Stimulated activated naive CD8-positive, alpha-beta T cell treated with anti-CD3 and anti-CD28 coated beads, Interleukin-15, amount 100 ng/mL, for 72 hours (primary cell): ENCODE measurements at regions not wholly inside any gene's neighbourhood (a gene's known extent, or its start where the extent isn't known, plus 50 kb on each side); places are given as distances from the start of the nearest gene placed in this dataset.

Experiments used
- ATAC-seq: fragments of 150-1000 bp; cut with Tn5 transposase; 2 replicates; pipeline ENCODE4 v1.10.0; 2021; ENCODE audit warnings: mild to moderate bottlenecking, moderate library complexity
- DNase-seq, 2 donors: peaks; one replicate each; pipeline ENCODE4 v3.0.0; 2021 to 2022
- H3K27ac Mint-ChIP-seq, 2 donors: one replicate each; pipeline ENCODE4 v1.8.0; 2022; ENCODE audit warnings: mild to moderate bottlenecking in 2 of 2, mixed read lengths in 2 of 2, moderate library complexity in 2 of 2
- H3K27me3 Mint-ChIP-seq: one replicate; pipeline ENCODE4 v1.8.0; 2022; ENCODE audit warnings: mixed read lengths
- H3K4me1 Mint-ChIP-seq: one replicate; pipeline ENCODE4 v1.8.0; 2022; ENCODE audit warnings: mild to moderate bottlenecking, mixed read lengths
- H3K4me3 Mint-ChIP-seq, 2 donors: one replicate each; pipeline ENCODE4 v1.8.0; 2022; ENCODE audit warnings: mild to moderate bottlenecking in 2 of 2, mixed read lengths in 2 of 2, moderate library complexity in 1 of 2
- H3K9me3 Mint-ChIP-seq, 2 donors: one replicate each; pipeline ENCODE4 v1.8.0; 2022; ENCODE audit warnings: mixed read lengths in 2 of 2

DNA sequence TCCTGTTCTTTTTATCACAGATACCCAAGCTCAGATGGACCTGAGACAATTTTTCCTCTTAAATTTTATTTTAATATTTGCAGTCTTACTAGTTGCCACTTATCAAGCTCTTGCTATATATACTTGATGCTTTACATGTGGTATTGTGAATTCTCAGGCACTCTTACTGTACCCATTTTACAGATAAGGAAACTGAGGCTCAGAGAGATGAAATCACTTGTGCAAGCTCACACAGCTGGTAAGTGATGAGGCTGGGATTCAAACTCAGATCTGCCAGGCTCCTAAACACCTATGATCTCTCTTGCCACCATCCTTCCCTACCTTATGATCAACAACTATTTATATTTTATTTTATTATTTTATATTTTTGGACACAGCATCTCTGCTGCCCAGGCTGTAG, 133.0 kb upstream of the LHX5 start:
- H3K27me3 Mint-ChIP-seq = peaks cover 35% of the 10 kb centered on the region
- no peak overlapping the region for H3K4me3 Mint-ChIP-seq
- no peak for DNase-seq
- H3K4me1 Mint-ChIP-seq = no peaks in the 10 kb centered on the region
- peaks cover 0 to 7% of the 10 kb centered on the region in 2 donors for H3K9me3 Mint-ChIP-seq
- no peak overlapping the region for H3K27ac Mint-ChIP-seq
- no peak for ATAC-seq

DNA sequence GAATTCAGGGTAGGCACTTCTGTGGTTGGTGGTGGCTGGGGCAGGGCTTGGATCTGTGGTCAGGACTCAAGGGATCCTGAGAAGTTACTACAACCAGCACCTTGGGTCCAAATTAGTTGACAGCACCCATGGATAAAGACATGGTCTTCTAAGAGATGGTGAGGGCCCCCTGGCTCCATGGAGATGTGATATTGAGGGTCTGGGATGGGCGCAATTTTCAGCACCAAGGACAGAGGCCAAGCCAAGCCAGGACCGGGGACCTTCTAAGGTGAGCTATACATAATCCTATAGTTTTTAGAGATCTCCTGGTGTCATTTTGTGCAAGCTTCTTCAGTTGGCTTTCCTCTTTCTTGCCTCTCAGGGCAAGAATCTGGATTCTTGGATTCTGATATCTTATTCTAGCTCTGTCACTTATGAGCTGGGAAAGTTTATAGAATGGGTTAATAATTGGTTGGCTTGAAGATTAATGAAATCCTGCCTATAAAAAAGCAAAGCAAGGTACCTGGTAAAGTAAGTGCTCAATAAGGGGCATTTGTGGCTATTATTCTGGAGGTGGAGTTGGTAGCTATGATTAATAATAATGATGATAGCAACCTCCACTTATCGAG, 130.1 kb upstream of the LHX5 start:
- DNase-seq (no peak), ATAC-seq (no peak)
- no peak overlapping the region for H3K27ac Mint-ChIP-seq
- no peaks in the 10 kb centered on the region for H3K9me3 Mint-ChIP-seq
- H3K4me1 Mint-ChIP-seq = no peaks in the 10 kb centered on the region
- H3K4me3 Mint-ChIP-seq = no peak overlapping the region
- H3K27me3 Mint-ChIP-seq = peaks cover 17% of the 10 kb centered on the region

DNA sequence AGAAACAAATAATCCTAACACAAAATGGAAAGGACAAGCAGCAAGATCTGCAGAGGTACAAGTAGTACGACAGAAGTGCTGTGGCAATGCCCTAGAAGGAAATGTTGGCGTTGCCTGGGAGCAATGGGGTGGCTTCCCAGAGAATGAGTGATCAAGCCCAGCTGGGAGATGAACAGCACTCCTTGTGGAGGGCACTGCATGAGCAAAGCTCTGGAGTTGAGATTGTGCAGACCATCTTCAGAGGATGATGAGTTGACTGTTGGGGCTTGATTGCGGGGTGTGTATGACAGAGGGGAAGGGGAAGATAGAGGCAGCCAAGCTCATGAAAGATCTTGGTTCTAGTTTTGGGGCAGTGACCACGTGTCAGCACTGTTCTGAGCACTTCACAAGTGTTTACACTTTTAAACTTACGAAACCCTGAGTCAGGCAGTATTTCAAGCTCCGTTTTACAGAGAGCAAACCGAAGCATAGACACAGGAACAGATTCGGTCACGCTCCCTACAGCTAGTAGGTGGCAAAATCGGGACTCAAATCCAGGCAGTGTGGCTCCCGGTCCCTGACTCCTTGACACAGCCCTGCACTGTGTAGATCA, 127.2 kb upstream of the LHX5 start:
- Mint-ChIP-seq H3K4me1 (no peaks in the 10 kb centered on the region), H3K27ac (no peak overlapping the region), H3K4me3 (no peak overlapping the region), H3K27me3 (peaks cover 21% of the 10 kb centered on the region), H3K9me3 (peaks cover 6 to 9% of the 10 kb centered on the region in 2 donors)
- ATAC-seq (no peak), DNase-seq (no peak)

DNA sequence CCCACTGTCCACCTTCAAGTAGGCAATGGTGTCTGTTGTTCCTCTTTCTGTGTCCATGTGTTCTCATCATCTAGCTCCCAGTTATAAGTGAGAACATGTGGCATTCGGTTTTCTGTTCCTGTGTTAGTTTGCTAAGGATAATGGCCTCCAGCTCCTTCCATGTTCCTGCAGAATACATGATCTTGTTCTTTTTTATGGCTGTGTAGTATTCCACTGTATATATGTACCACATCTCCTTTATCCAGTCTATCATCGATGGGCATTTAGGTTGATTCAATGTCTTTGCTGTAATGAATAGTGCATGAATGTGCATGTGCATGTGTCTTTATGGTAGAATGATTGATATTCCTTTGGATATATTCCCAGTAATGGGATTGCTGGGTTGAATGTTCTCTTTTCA, 123.3 kb upstream of the LHX5 start:
- ATAC-seq (no peak), DNase-seq (no peak)
- Mint-ChIP-seq H3K27ac (no peak overlapping the region), H3K4me3 (no peak overlapping the region), H3K27me3 (peaks cover 41% of the 10 kb centered on the region), H3K9me3 (peaks cover 7 to 18% of the 10 kb centered on the region in 2 donors), H3K4me1 (peaks cover 9% of the 10 kb centered on the region)

DNA sequence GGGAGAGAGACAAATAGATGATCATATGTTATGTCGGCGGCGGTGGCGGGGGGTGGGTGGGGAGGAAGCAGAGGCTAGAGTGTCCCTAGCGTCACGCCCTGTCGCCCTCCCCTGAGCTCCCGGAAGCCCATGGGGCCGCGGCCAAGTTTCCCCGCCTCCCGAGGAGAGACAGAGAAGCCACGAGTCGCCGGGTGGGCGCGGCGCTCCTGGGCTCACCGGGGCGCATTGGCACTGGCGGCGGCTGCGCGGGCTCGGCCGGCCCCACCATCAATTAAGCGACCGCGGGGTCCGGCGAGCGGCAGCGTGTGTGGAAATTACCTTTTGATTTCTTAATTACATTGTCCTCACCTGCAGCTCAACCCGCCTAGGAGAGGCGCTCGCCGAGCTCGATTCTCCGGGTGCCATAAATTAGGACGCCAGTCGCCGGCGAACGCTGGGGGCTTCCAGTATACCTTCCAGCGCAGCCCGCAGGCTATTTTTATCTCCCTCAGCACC, 119.9 kb upstream of the LHX5 start:
- H3K9me3 Mint-ChIP-seq = peaks cover 14 to 27% of the 10 kb centered on the region in 2 donors
- peaks cover 9% of the 10 kb centered on the region for H3K4me1 Mint-ChIP-seq
- no peak overlapping the region for H3K27ac Mint-ChIP-seq
- H3K4me3 Mint-ChIP-seq = peak overlapping the region; percentile 67 to 74
- H3K27me3 Mint-ChIP-seq = peaks cover 57% of the 10 kb centered on the region
- ATAC-seq (peak; percentile 72), DNase-seq (peak in 1 of 2 donors; percentile 5)

DNA sequence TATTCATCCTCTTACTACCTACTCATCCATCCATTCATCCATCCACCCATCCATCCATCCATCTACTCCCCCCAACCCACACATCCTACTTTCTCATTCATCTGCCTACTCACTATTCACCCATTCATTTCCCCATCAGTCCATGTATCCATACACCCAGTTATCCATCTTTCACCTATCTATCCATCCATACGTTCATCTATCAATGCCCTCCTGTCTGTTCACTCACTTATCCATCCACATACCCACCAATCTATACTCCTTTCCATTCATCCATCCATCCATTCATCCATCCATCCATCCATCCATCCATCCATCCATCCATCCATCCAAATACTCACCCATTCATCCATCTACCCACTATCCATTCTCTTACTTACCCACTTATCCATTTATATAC, 117.8 kb upstream of the LHX5 start:
- no peak for ATAC-seq
- no peak overlapping the region for H3K4me3 Mint-ChIP-seq
- H3K27me3 Mint-ChIP-seq = peaks cover 44% of the 10 kb centered on the region

DNA sequence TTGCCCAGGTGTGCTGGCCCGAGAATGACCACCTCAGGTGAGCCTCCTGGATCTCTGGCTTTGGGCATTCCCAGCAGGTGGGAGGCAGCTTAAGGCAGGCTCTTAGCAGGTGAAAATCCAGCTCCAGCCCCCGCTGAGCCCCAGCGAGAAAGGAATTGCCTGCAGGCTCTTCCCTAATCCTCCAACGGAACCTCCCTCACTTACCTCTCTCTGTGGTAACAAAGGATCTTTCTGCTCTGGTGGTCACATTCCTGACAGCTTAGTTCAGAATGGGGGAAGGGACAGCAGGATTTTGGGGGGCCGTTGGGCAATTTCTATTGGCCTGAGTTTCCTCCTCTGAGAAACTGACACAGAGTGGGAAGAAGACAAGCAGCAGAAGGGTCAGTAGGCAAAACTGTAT, 116.0 kb upstream of the LHX5 start:
- H3K27ac Mint-ChIP-seq = no peak overlapping the region
- H3K27me3 Mint-ChIP-seq = peaks cover 44% of the 10 kb centered on the region
- DNase-seq = no peak
- ATAC-seq = no peak
- no peak overlapping the region for H3K4me3 Mint-ChIP-seq
- peaks cover 9% of the 10 kb centered on the region for H3K4me1 Mint-ChIP-seq
- H3K9me3 Mint-ChIP-seq = peaks cover 8 to 18% of the 10 kb centered on the region in 2 donors

More for the DNA sequence above, 117.8 kb upstream of the LHX5 start:
- peaks cover 9% of the 10 kb centered on the region for H3K4me1 Mint-ChIP-seq
- peak overlapping the region in 1 of 2 donors; percentile 13 for H3K27ac Mint-ChIP-seq
- no peak for DNase-seq
- H3K9me3 Mint-ChIP-seq = peaks cover 8 to 18% of the 10 kb centered on the region in 2 donors

DNA sequence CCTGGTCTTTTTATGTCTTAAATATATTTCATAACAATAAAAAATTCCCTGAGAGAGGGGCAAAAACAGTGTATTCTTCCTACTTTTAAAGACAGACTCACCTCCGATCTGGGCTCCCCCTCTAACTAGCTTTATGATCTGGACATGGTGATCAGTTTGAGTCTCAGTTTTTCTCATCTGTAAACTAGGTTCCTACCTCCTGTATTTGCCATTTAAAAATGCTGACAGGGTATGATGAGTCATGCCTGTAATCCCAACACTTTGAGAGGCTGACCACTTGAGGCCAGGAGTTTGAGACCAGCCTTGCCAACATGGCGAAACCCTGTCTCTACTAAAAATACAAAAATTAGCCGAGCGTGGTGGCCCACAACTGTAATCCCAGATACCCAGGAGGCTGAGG, 114.8 kb upstream of the LHX5 start:
- H3K27ac Mint-ChIP-seq = no peak overlapping the region
- DNase-seq = no peak
- ATAC-seq = no peak
- peaks cover 13 to 27% of the 10 kb centered on the region in 2 donors for H3K9me3 Mint-ChIP-seq
- H3K4me3 Mint-ChIP-seq = no peak overlapping the region
- peaks cover 9% of the 10 kb centered on the region for H3K4me1 Mint-ChIP-seq
- peaks cover 39% of the 10 kb centered on the region for H3K27me3 Mint-ChIP-seq

DNA sequence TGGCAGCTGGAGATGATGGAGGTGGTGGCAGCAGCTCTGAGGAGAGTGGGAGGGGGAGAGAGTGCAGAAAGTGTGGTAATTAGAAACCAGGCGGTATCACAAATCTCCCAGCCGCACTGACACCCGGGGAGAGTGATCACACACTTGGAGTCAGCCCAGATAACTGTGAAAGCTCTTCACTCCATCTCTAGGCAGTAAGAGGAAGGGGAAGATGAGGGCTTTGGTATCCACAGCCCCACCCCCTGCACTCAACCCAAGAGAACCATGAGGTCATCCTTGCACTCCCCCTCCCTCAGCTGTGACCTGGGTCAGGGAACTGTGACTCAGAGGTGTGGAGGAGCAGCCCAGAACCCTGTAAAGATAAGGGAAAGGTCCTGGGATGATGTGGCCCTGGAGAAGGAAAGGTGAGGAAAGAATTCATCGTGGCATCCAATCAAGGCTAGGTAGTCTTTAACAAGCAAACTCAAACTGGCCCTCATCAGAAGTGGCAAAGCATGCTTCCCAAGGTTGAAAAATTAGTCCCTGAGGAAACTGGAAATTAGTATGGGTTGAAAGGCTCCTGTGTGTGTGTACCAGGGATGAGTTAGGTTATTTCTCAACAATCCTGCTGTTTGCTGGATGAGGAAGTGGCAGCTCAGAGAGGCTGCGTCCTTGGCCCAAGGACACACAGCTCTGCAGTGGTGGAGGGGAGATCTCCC, 111.0 kb upstream of the LHX5 start:
- Mint-ChIP-seq H3K9me3 (peaks cover 12 to 16% of the 10 kb centered on the region in 2 donors), H3K4me3 (no peak overlapping the region), H3K27ac (peak overlapping the region in 1 of 2 donors; percentile 73)

DNA sequence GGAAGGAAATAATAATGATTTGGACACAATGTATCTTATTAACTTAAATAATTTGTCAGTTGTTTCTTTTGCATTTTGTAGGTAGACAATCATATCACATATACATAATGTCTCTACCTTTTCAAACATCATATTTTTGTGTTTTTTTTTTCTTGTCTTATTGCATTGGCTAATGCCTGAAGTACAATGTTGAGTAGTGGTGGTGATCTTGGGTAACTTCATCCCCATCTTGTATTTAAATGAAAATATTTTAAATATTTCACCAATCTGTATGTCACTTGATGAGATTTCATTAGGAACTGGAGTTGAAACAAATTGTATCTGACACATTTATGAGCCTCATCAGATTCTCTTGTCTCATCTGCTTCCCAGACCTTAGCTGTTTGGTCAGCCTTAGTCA, 109.7 kb upstream of the LHX5 start:
- ATAC-seq (no peak), DNase-seq (no peak)
- H3K9me3 Mint-ChIP-seq = peaks cover 12 to 16% of the 10 kb centered on the region in 2 donors
- H3K4me3 Mint-ChIP-seq = no peak overlapping the region
- peaks cover 32% of the 10 kb centered on the region for H3K27me3 Mint-ChIP-seq
- H3K27ac Mint-ChIP-seq = no peak overlapping the region
- H3K4me1 Mint-ChIP-seq = no peaks in the 10 kb centered on the region

More for the DNA sequence above, 111.0 kb upstream of the LHX5 start:
- no peak for DNase-seq
- Mint-ChIP-seq H3K27me3 (peaks cover 26% of the 10 kb centered on the region), H3K4me1 (no peaks in the 10 kb centered on the region)
- ATAC-seq = no peak

DNA sequence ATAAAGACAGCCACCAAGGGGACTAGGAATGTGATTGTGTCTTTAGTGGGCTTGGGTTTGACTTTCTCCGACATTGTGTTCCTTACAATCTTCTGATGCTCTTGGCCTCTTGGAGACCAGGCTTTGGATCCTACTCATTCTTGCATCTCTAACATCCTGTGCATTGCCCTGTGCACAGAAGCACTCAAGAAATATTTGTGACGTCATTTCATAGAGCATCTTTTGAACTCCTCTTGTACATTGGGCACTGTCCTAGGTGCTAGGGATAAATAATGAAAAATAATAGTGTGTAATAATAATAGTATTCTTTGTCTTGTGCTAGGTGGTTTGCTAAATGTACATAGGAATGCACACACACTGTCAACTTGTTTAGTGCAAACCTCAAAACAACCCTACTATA, 108.8 kb upstream of the LHX5 start:
- no peaks in the 10 kb centered on the region for H3K4me1 Mint-ChIP-seq
- no peak overlapping the region for H3K4me3 Mint-ChIP-seq
- ATAC-seq (no peak), DNase-seq (no peak)
- H3K9me3 Mint-ChIP-seq = peaks cover 12 to 16% of the 10 kb centered on the region in 2 donors
- H3K27ac Mint-ChIP-seq = no peak overlapping the region
- peaks cover 39% of the 10 kb centered on the region for H3K27me3 Mint-ChIP-seq

DNA sequence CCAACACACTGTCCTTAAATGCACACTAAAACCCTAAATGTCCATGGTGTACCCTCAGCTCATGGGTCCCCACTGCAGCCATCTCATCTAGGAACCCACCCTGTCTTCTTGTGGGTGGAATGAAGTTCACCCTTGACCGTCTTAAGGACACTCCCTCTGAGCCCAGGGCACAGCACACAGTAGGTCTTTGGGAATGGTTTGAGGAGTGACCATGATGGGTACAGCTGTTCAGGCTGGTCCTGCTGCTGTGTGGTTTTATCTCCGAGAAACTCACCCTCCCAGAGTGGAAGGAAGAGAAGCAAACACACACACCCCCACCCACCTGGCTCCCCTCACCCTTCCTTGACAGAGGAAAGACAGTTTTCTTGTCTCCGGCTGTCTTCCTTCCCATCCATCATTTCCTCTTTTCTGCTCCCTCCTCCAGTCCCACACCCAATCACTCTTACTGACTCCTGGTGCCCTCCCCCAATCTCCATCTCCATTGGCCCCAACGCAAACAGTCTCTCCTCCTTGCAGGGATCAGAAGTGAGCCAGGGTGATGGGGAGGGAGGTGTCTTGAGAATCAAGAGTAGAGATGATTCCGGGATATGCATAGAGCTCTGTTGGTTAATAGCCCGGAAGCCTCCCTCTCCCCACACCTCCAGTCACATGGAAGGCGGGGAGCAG, 105.9 kb upstream of the LHX5 start:
- H3K9me3 Mint-ChIP-seq = peaks cover 12 to 16% of the 10 kb centered on the region in 2 donors
- H3K27ac Mint-ChIP-seq = no peak overlapping the region
- no peaks in the 10 kb centered on the region for H3K4me1 Mint-ChIP-seq
- DNase-seq (no peak), ATAC-seq (no peak)
- peaks cover 44% of the 10 kb centered on the region for H3K27me3 Mint-ChIP-seq
- H3K4me3 Mint-ChIP-seq = no peak overlapping the region

DNA sequence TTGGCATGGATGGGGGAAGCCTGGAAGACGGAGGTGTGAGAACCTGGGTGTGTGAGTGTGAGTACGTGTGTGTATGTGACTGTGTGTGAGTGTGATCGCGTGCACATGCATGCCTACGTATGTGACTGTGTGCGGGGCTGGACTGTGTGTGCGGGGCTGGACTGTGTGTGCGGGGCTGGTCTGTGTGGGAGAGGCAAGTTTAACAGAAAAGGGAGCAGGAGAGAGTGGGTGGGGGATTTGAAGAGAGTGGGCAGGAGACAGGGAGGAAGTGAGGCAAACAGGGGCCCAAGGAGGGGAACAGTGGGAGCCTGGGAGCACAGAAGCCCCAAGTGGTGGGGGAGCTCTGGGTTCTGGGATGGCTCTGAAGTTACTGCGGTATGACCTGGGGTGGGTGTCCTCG, 103.7 kb upstream of the LHX5 start:
- DNase-seq (no peak), ATAC-seq (no peak)
- Mint-ChIP-seq H3K4me1 (no peaks in the 10 kb centered on the region), H3K4me3 (no peak overlapping the region), H3K9me3 (peaks cover 0 to 3% of the 10 kb centered on the region in 2 donors), H3K27ac (peak overlapping the region in 1 of 2 donors; percentile 12), H3K27me3 (peaks cover 37% of the 10 kb centered on the region)

DNA sequence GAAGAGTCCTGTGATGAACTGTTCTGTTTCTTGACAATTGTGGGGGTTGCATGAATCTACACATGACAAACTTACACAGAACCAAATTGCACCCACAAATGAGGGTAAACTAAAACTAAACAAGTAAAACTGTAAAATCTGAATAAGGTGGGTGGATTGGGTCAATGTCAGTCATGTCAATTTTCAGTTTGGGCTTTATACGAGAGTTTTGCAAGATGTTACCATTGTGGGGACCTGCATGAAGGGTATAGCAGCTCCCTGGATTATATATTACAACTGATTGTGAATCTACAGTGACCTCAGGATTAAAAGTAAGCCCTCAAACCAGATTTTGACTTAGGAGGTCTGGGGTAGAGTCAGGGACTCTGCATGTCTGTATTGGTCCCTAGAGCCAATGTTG, 101.5 kb upstream of the LHX5 start:
- DNase-seq (no peak), ATAC-seq (no peak)
- Mint-ChIP-seq H3K27ac (no peak overlapping the region), H3K4me1 (no peaks in the 10 kb centered on the region), H3K9me3 (peaks cover 0 to 3% of the 10 kb centered on the region in 2 donors), H3K4me3 (no peak overlapping the region), H3K27me3 (peaks cover 28% of the 10 kb centered on the region)

DNA sequence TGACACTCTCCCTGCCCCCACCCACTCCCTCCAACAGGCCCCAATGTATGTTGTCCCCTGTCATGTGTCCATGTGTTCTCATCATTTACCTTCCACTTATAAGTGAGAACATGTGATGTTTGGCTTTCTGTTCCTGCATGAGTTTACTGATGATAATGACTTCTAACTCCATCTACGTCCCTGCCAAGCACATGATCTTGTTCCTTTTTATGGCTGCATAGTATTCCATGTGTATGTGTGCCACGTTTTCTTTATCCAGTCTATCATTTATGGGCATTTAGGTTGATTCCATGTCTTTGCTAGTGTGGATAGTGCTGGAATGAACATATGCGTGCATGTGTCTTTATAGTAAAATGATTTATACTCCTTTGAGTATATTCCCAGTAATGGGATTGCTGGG, 100.0 kb upstream of the LHX5 start:
- H3K9me3 Mint-ChIP-seq = peaks cover 0 to 3% of the 10 kb centered on the region in 2 donors
- H3K27me3 Mint-ChIP-seq = peaks cover 19% of the 10 kb centered on the region
- H3K4me3 Mint-ChIP-seq = no peak overlapping the region
- no peak for DNase-seq
- no peak for ATAC-seq
- no peaks in the 10 kb centered on the region for H3K4me1 Mint-ChIP-seq
- no peak overlapping the region for H3K27ac Mint-ChIP-seq

DNA sequence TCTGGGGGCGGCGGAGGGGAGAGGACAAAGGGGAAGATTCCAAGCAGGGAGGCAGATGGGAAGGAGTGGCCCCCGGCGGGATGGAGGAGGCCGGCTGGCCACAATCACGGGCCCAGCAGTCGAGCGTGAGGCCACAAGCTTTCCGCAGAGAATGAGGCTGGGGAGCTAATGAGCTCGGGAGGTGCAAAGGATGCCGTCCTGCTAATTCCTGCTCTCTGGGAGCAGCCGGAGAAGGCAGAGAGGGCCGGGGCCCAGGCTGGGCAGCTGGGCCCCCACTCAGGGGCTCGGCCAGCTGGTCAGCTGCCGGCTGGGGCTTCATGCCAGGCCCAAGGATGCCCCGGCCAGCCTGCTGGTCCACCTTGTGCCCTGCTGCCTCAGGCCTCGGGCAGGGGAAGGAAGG, 98.1 kb upstream of the LHX5 start:
- no peak overlapping the region for H3K27ac Mint-ChIP-seq
- peaks cover 0 to 3% of the 10 kb centered on the region in 2 donors for H3K9me3 Mint-ChIP-seq
- no peak for ATAC-seq
- H3K4me1 Mint-ChIP-seq = no peaks in the 10 kb centered on the region
- H3K27me3 Mint-ChIP-seq = peaks cover 20% of the 10 kb centered on the region
- no peak for DNase-seq
- no peak overlapping the region for H3K4me3 Mint-ChIP-seq
